ENCODE measurements at regions not wholly inside any gene's neighbourhood (a gene's known extent, or its start where the extent isn't known, plus 50 kb on each side); places are given as distances from the start of the nearest gene placed in this dataset.
A peak's percentile ranks its signal among the peaks of the same experiment; 100 is the strongest.
"Not testable (repeated sequence)": the region's sequence is repeated elsewhere in the genome, so short reads cannot be mapped to it uniquely, and the experiment has no call there.

DNA sequence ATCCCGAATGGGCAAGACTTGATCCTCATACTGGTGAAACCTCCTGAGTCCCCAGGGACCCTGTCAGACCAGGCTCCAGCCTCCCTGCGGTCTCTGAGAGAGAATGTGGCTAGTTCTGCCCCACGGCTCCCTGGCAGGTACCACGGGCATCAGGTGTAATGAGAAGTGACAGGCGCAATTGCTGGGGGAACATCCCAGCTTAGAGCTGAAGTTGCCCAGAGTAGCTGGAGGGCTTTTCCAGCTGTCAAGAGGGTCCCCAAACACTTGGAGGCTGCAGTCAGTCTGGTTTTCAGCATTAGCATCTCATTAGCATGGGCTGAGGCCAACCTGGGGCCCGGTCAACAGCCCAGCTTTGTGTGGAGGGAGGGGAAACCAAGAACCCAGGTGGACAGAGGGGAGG is 100.0 kb upstream of the TMEM132E start:
- ATAC-seq = no peak
- intact Hi-C loops (cut with DNase I) = no loop called here

GRCh38 chr17:34478244-34478643 is 101.1 kb upstream of the TMEM132E start:
- no peak for DNase-seq
- ATAC-seq = no peak
- intact Hi-C loops (cut with DNase I) = no loop called here

More for the DNA sequence above, 100.0 kb upstream of the TMEM132E start:
- no peak for DNase-seq

GRCh38 chr17:34475296-34475695 is 104.1 kb upstream of the TMEM132E start:
- intact Hi-C loops (cut with DNase I) = no loop called here
- no peak for ATAC-seq

DNA sequence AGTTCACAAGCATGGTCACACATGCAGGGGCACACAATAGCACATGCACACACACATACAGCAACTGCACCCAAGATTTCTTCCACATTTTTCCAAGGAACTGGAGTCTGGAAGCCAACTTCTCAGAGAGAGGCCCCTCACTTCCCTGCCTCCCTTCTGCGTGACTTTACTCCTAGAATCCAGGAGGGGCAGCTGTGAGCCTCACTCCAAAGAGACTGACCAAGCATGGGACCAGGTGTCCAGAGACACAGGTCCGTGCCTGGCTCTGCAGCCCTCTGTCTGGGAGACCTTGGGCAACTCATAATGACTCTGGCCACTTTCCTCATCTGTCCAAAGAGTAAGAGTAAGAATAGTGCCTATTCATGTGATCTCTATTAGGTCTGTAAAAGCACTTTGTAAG is 104.7 kb upstream of the TMEM132E start:
- no peak for ATAC-seq
- DNase-seq = no peak
- intact Hi-C loops (cut with DNase I) = no loop called here

More at GRCh38 chr17:34475296-34475695, 104.1 kb upstream of the TMEM132E start:
- DNase-seq = no peak

DNA sequence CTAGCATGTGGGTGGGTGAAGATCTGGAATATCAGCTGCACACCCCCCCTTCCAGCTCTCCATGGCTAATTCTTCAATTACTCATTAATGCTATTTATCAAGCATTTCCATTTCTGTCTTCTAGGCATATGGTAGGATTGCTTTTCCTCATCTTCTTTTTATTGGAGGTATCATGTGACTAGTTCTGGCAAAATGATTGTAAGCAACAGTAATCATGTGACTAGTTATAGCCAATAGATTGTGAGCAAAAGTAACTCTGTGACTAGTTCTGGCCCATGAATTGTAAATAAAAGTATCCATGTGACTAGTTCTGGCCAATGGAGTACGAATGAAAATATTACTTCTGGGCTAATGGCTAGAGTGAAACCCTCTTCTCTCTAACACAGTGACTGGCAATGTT is 107.0 kb upstream of the TMEM132E start:
- no peak for DNase-seq
- no peak for ATAC-seq
- intact Hi-C loops (cut with DNase I) = no loop called here

DNA sequence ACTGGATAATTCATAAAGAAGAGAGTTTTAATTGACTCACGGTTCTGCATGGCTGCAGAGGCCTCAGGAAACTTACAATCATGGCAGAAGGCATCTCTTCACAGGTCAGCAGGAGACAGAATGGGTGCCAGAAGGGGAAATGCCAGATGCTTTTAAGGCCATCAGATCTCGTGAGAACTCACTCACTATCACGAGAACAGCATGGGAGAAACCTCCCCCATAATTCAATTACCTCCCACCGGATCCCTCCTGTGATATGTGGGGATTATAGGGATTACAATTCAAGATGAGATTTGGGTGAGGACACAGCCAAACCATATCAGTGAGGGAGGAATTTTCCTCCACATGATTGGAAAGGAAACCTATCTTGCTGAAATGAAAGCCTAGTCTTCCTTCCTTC is 108.1 kb upstream of the TMEM132E start:
- not testable (repeated sequence) for DNase-seq

GRCh38 chr17:34465789-34466188 is 102.8 kb upstream of the CCL1 start:
- ATAC-seq (no peak), DNase-seq (no peak)
- intact Hi-C loops (cut with DNase I) = no loop called here

More for the DNA sequence above, 108.1 kb upstream of the TMEM132E start:
- ATAC-seq; intact Hi-C loops (cut with DNase I): not testable (repeated sequence)

GRCh38 chr17:34464812-34465211 is 101.8 kb upstream of the CCL1 start:
- DNase-seq = no peak
- intact Hi-C loops (cut with DNase I) = no loop called here
- ATAC-seq = no peak

DNA sequence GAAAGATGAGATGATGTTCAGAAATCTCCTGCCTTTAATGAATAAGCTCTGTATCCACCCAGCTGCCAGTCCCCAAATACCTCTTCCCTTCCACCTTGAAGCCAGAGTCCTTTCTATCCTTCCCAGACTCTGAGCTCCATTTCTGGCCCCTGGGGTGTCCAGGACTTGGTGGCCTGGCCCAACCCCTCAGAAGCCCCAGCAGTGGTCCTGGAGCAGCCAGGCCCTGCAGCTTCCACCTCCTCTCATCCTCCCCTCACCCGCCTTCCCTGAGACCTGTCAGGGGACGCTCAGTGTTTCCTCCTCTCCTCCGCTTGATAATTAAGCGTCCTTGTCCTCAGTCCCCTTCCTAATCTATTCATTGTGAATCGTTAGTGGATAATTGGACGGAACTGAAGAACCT is 95.2 kb upstream of the CCL1 start:
- intact Hi-C loops (cut with DNase I) = loop anchor here in 1 of 2 donors (10.0 kb wide), 1 partner anchor 67 kb away; no protein-coding TSS in a partner anchor

GRCh38 chr17:34456121-34456520 is 93.1 kb upstream of the CCL1 start:
- DNase-seq (no peak), ATAC-seq (no peak)
- intact Hi-C loops (cut with DNase I) = loop anchor here in 1 of 2 donors (10.0 kb wide), 1 partner anchor 69 kb away; no protein-coding TSS in a partner anchor

More for the DNA sequence above, 95.2 kb upstream of the CCL1 start:
- ATAC-seq (no peak), DNase-seq (no peak)

DNA sequence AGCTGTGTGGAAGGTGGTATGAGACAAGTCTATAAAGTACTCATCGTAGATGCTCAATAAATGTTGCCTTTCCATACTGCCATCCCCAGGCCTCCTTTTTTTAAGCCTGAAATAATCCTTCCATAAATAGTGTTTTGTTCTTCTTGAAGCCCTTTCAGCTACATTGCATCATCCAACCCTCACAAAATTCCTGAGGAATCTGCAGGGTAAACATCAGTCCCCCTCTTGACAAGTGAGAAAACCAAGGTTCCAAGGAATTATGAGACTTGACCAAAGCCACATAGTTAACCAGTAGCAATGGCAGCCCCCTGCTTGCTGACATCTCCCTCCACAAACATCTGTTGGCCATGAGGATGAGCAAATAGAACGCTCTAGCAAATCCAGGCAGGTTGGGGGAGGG is 89.7 kb upstream of the CCL1 start:
- ATAC-seq (no peak), DNase-seq (no peak)
- intact Hi-C loops (cut with DNase I) = loop anchor here in 1 of 2 donors (10.0 kb wide), 1 partner anchor 72 kb away; no protein-coding TSS in a partner anchor

- no peak for ATAC-seq
- intact Hi-C loops (cut with DNase I) = loop anchor here in 1 of 2 donors (10.0 kb wide), 1 partner anchor 73 kb away; no protein-coding TSS in a partner anchor
- no peak for DNase-seq
Measured at GRCh38 chr17:34451313-34451712, 88.3 kb upstream of the CCL1 start.

DNA sequence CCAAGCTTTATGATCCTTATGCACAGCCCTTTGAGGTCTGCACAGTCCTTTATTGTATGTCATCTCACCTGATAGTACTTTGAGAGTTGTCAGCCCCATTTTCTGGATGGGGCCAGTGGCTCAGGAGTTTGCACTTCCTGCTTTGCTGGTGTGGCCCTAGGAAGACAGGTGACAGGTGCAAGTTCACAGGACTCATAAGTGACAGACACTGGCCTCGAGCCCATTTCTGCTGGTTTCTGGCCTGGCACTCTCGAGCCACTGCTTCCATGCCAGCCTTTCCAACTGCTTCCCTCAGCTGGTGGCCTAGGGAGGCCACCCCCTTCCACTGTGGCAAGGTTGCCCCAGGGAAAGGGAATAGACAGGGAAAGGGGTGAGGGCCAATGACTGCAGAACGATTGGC is 84.4 kb upstream of the CCL1 start:
- DNase-seq (no peak), ATAC-seq (no peak)
- intact Hi-C loops (cut with DNase I) = no loop called here

- intact Hi-C loops (cut with DNase I) = no loop called here
- ATAC-seq (no peak), DNase-seq (no peak)
Measured at GRCh38 chr17:34445101-34445500, 82.1 kb upstream of the CCL1 start.

GRCh38 chr17:34443619-34444469 is 80.8 kb upstream of the CCL1 start:
- ATAC-seq (peak in 1 of 2 donors; percentile 33), DNase-seq (no peak)
- intact Hi-C loops (cut with DNase I) = no loop called here

GRCh38 chr17:34442387-34443111 is 79.5 kb upstream of the CCL1 start:
- DNase-seq (peak; percentile 33), ATAC-seq (peak; percentile 47 to 74)
- intact Hi-C loops (cut with DNase I) = no loop called here

- no peak for DNase-seq
- ATAC-seq = no peak
- intact Hi-C loops (cut with DNase I) = no loop called here
Measured at GRCh38 chr17:34437188-34437587, 74.2 kb upstream of the CCL1 start.

DNA sequence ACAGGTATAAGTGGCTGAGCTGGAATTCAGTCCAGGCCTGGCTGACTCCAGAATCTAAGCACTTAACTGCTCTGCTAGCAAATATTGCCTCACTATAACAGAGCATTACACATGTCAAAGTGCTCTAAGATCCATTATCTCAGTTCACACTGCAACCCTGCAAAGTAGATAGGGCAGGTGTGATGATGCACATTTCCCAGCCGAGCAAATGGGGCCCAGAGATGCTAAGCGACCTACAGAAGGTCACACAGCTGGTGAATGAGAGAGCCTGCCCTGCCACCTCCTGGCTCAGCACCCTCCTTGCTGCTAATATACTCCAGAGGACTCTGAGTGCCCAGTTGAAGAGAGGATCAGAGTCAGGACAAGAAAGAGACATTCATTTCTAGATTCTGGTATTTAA is 73.6 kb upstream of the CCL1 start:
- intact Hi-C loops (cut with DNase I) = no loop called here
- ATAC-seq (no peak), DNase-seq (no peak)

GRCh38 chr17:34435182-34435928 is 72.3 kb upstream of the CCL1 start:
- DNase-seq = no peak
- intact Hi-C loops (cut with DNase I) = no loop called here
- ATAC-seq = no peak

Data from left cardiac atrium (tissue), 4 donors.